Glomerular visceral epithelial cell (primary cell): ENCODE measurements at regions not wholly inside any gene's neighbourhood (a gene's known extent, or its start where the extent isn't known, plus 50 kb on each side); places are given as distances from the start of the nearest gene placed in this dataset.
A peak's percentile ranks its signal among the peaks of the same experiment; 100 is the strongest.

ENCODE experiments used
- DNase-seq: peaks from one replicate; pipeline ENCODE4 v3.0.0-alpha.2; 2016; ENCODE audit errors: extremely low spot score

GRCh38 chr4:180861651-180862050 is 1381.6 kb upstream of the TENM3 start:
- no peak for DNase-seq

DNA sequence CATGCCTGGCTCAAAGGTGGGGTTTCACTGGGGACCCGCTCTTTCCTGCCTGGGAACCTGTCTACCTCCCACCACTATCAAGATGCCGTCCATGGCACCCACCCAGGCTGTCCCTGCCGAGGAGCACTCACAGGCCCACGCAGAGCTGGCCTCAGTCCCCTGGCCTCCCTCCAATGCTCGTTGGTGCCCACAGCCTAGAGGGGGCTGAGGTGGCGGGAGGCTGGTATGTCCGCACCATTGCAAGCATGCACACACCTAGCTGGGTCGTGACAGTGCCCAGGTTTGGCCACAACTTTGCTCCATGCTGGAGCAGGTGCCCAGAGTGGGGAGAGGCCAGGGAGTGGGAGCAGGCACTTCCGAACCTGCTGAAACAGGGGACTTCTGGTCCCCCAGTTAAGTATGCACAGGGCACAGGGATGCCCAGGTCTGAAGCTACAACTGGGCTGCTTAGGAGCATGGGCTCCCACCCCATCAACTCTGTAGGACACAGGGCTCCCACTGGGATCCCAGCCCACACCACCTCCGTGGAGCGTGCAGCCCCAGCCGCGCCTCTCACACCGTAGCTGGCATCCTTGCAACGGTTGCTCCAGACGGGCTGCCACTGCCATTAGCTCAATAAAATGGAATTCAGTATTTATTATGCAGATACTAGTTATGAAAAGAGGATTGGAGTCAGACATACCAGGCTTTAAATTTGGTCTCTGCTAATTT is 1376.1 kb upstream of the TENM3 start:
- DNase-seq: no peak

DNA sequence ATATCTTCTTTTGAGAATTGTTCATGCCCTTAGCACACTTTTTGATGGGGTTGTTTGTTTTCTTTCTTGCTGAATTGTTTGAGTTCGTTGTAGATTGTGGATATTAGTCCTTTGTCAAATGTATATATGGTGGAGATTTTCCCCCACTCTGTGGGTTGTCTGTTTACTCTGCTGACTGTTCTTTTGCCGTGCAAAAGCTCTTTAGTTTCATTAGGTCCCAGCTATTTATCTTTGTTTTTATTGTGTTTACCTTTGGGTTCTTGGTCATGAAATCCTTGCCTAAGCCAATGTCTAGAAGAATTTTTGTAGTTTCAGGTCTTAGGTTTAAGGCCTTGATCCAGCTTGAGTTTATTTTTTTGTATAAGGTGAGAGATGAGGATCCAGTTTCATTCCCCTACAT is 1372.6 kb upstream of the TENM3 start:
- no peak for DNase-seq

DNA sequence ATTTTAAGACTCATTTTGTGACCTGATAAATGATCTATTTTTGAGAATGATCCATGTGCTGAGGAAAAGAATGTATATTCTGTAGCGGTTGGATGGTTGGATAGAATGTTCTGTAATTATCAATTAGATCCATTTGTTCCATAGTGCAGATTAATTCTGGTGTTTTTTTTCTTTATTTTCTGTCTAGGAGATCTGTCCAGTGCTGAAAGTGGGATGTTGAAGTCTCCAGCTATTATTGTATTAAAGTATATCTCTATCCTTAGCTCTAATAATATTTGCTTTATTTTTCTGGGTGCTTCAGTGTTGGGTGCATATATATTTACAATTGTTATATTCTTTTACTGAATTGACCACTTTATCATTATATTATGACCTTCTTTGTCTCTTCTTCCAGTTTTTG is 1344.9 kb upstream of the TENM3 start:
- no peak for DNase-seq

DNA sequence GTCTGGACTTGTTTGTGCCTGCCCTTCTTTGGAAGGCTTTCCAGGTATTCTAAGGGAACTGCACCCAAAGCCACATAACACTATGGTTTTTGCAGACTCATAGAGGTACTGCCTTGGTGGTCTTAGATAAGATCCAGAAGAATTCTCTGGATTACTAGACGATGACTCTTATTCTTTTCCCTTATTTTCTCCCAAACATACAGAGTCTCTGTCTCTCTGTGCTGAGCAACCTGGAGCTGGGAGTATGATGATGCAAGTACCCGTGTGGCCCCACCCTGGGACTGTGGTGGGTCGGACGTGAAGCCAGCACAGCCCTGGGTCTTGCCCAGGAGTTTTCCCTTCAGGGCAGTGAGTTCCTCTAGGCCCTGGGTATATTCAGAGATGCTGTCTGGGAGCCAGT is 1342.4 kb upstream of the TENM3 start:
- no peak for DNase-seq

- DNase-seq: peak; percentile 38
Observed at GRCh38 chr4:180909279-180909678, 1333.9 kb upstream of the TENM3 start.

- DNase-seq: peak; percentile 62
Observed at GRCh38 chr4:180913750-180914149, 1329.5 kb upstream of the TENM3 start.

DNA sequence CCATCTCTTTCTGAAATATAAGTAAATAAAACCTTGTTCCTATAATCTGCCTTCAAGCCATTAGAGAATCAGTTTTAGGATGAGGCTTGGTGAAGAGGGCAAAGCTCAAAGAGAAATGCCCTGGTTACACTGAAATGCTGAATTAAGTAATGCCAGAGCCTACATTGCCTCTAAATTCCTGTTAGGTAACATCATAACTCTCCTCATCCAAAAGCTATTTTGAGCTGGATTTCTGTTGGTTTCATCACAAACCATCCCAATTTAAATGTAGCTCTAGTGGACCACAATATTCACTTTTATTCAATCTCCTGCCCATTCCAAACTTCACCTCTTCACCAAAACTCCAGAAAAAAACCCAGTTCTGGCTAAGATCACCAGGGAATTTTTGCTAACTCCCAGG is 1319.7 kb upstream of the TENM3 start:
- peak; percentile 60 for DNase-seq

DNA sequence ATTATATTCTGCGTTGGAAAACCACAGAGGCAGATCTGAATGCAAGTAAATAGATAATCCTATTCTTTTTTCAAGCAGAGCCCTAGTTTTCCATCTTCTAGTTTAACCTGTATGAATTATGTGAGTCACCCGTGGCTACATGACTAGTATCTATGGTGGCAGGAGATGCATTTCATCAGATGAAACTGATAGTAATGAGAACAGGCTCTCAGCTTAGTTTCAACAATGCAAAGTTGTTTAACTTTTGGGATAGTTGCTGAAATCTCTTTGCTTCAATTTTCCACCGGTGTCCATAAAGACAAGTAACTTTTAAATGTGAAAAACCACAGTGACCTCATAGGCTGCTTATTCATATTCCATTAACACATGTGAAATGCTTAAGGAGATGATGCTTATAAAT is 1317.4 kb upstream of the TENM3 start:
- DNase-seq: peak; percentile 73

DNA sequence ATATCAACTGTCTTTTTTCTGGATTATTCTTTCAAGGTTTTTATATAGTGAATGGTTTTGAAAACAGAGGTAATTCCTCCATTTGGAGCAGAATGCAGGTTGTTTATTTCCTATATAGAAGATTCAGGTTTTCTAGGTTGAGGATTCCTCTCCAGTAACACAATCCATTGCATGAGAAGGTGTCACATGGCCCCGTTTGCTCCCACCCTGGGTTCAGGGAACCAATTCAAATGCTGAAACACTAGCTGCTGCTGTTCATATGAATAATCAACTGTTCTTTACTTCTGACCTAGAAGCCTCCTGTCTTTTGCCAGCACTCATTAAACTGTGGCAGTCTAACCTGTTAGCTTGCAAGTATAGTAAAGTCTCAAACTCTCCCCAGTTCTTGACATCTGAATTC is 1316.9 kb upstream of the TENM3 start:
- peak; percentile 36 for DNase-seq

DNA sequence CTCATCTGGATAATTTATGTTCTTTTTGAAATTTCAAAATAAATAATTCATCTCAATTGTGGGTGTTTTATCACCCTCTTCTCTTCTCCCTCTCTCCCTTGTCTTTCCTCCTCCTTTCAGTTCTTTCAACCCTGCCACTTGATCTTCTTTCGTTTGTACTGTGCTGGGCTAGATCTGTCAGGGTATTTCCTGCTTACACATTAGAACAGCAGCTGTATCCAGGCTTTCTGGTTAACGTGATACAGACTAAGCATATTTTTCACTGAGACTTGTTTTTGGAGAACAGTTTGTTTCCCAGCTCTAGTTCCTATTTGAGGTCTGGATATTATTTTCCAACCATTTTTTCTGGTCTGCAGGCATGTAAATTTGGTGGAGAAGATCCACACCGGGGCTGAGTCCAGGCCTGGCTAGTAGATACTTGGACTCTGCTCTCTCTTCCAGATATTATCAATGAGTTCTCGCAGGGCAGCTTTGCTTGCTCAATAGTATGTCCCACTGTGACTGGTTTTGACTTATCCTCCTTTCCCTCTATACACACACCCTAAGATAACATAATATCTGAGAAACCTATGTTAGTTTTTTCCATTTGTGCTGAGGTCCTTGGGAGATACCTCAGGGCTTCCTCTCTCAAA is 1310.7 kb upstream of the TENM3 start:
- DNase-seq: peak; percentile 22

DNA sequence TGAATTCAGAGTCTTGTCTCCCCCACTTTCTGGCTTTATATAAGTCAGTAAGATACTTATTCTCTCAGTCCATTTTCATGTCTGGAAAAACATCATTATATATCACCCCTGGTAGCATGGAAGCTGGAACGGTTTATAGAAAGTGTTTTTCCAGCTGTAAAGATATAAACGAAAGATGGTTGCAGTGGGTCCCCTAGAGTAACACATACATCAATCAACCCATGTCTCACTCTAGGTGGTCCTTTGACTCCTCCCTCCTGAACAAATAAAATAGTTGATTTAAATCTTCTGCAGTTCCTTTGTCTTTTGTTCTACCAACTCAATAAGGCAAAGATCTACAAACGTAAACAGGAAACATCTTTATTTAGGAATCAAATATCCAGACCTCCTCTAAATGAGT is 1306.1 kb upstream of the TENM3 start:
- no peak for DNase-seq

DNA sequence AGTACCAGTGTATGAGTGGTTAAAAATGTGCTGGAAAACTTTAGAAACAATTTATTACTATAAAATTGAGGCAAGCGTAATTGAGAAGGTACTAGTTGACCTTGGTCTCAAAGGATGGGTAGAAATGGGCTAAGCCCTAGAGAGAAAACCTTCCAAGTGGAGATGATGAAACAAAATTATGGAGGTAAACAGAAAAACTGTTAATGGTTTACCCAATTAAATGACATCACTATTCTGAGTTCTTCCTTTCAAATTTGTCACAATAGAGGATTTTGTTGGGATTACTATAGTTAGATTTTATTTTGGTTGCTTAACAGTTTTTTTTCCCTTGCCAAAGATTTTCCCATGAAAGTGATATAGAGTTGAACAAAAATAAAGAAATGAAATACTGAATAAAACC is 1302.5 kb upstream of the TENM3 start:
- DNase-seq: no peak

- no peak for DNase-seq
Observed at GRCh38 chr4:180942367-180942916, 1300.8 kb upstream of the TENM3 start.

GRCh38 chr4:180946188-180946587 is 1297.0 kb upstream of the TENM3 start:
- no peak for DNase-seq

GRCh38 chr4:180947425-180947824 is 1295.8 kb upstream of the TENM3 start:
- peak; percentile 52 for DNase-seq

DNA sequence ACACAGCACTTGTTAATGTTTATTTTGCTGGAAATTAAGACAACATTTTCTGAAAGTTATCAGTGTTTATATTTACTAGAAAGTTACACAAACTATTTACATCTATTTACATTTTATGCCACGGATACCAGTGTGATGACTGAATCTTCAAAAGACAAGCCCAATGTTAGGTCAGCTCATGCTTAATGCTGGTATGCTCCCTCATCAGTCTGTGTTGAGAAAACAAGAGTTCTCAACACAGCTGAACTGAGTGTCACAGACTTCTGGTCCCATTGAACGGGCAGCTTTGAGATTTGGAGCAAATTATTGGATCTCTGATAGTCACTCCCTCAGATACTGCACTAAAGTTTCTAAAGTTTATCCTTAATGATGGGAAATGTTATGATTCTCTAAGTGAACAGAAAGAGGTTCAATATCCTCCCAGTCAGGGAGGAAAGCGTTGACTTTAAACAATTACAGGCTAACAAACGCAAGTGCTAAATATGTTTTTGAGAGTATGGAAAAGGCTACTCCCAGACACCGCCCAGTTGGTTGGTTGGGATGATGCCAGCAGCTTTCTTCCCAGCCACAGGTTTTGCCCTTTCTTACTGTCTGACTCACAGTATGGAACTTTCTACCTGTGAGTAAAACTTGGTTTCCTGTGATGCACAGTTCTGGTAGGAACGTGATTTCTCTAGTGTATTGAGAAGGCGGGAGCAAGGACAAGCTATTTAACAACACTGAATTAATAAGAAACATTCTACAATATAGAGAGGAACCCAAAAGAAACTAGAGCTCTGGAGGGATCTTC is 1293.6 kb upstream of the TENM3 start:
- peak; percentile 15 for DNase-seq

DNA sequence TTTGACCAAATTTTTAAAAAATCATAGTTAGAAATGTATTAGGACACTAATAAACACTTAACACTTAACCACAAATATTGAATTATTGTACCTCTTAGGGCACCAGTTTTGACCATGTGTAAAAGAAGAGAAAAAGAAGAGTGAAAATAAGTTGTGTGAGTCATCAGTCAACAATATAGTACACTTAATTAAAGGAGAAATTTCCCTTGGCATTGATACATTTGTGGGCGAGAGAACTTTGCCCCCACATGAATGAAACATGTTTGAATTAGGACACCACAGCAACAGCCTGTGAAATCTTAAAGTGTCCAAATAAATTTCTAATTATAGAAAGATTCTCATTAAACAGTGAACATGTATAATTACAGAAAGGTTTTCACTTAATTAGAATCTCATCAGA is 1292.8 kb upstream of the TENM3 start:
- DNase-seq: no peak

GRCh38 chr4:180951312-180951711 is 1291.9 kb upstream of the TENM3 start:
- no peak for DNase-seq

GRCh38 chr4:180953572-180953971 is 1289.6 kb upstream of the TENM3 start:
- DNase-seq: no peak

DNA sequence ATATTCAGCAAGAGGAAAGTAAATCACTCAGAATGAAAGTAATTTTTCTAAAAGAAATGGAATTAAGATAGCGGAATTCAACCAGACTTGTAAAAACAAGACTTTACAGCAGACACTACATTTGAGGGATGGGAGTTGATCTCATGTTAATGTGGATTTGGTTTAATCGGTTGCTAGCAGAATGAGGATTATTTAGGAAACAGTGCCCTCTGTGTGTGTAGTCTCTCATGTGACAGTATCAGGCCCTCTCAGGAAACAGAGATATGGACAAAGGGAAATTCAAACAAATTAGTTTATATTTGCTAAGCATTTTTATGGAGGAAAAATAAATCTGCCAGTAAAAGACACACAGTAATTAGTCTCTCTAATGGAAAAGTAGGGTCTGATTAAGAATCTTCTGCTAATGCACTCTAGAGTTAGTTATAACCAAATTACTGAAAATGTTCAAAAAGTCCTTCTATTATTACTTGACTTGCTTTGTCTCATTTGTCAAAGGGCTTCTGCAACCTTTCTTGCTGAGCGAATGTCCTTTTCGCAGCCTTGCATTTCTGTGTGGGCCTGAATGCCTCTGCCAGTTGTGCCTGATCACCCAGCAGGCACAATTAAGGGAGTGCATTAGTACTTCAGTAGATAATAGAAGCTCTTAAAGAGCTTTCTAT is 1282.3 kb upstream of the TENM3 start:
- DNase-seq: peak; percentile 4

- DNase-seq: no peak
Observed at GRCh38 chr4:180962268-180962667, 1280.9 kb upstream of the TENM3 start.
